Astrocyte of the spinal cord (primary cell): ENCODE measurements at regions not wholly inside any gene's neighbourhood (a gene's known extent, or its start where the extent isn't known, plus 50 kb on each side); places are given as distances from the start of the nearest gene placed in this dataset.

Source experiments
- DNase-seq: peaks from one replicate; pipeline ENCODE4 v3.0.0; 2011; ENCODE audit warnings: low read depth, low spot score
- H3K4me3 ChIP-seq: 2 replicates; pipeline ENCODE4 v1.5.1; 2011; ENCODE audit warnings: low read depth, mild to moderate bottlenecking, low read length, moderate library complexity
- in situ Hi-C: cut with HindIII; loops from 2 replicates; pipeline ENCODE4 v1.10.0; 2017; ENCODE audit warnings: low sequenced_read_pairs
- TF ChIP-seq, protein P1 (sequence below): IDR thresholded peaks from 2 replicates; pipeline ENCODE4 v1.5.1; 2012; ENCODE audit warnings: low read depth, mild to moderate bottlenecking, low read length, inconsistent platforms

DNA sequence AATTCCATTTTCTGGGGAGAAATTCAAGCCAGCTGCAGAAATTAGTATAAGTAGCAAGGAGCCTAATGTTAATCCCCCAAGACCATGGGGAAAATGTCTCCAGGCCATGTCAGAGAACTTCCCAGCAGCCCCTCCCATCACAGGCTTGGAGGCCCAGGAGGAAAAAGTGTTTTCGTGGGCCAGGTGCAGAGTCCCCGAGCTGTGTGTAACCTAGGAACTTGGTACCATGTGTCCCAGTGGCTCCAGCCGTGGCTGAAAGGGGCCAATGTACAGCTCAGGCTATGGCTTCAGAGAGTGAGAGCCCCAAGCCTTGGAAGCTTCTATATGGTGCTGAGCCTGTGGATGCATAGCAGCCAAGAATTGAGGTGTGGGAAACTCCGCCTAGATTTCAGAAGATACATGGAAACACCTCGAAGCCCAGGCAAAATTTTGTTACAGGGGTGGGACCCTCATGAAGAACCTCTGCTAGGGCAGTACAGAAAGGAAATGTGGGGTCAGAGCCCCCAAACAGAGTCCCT is 286.3 kb downstream of the MATN1 start:
- in situ Hi-C loops, result no loop called here
- TF ChIP-seq, protein P1, sequence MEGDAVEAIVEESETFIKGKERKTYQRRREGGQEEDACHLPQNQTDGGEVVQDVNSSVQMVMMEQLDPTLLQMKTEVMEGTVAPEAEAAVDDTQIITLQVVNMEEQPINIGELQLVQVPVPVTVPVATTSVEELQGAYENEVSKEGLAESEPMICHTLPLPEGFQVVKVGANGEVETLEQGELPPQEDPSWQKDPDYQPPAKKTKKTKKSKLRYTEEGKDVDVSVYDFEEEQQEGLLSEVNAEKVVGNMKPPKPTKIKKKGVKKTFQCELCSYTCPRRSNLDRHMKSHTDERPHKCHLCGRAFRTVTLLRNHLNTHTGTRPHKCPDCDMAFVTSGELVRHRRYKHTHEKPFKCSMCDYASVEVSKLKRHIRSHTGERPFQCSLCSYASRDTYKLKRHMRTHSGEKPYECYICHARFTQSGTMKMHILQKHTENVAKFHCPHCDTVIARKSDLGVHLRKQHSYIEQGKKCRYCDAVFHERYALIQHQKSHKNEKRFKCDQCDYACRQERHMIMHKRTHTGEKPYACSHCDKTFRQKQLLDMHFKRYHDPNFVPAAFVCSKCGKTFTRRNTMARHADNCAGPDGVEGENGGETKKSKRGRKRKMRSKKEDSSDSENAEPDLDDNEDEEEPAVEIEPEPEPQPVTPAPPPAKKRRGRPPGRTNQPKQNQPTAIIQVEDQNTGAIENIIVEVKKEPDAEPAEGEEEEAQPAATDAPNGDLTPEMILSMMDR, result no peak
- DNase-seq, result no peak

DNA sequence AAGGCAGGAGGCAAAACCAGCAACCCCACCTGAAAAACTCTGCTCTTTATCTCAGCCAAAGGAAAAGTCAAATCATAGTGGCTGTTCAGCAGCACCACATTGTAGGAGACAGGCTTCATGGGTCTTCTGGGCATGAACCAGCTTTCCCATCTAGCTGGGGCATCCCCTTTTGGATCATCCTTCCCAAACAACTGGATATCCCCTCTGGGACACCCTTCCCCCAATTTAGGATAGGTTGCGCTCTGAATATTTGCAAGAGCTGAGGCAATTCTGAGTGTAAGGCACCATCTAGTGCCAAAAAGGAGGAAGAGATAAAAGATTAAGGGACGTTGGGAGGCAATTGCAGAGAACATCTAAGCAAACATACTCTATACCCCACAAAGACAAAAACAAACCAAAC is 295.8 kb downstream of the MATN1 start:
- no peak for DNase-seq
- TF ChIP-seq, protein P1, result no peak
- no peak overlapping the region for H3K4me3 ChIP-seq
- in situ Hi-C loops, result no loop called here

More for the DNA sequence above, 286.3 kb downstream of the MATN1 start:
- H3K4me3 ChIP-seq, result no peak overlapping the region

DNA sequence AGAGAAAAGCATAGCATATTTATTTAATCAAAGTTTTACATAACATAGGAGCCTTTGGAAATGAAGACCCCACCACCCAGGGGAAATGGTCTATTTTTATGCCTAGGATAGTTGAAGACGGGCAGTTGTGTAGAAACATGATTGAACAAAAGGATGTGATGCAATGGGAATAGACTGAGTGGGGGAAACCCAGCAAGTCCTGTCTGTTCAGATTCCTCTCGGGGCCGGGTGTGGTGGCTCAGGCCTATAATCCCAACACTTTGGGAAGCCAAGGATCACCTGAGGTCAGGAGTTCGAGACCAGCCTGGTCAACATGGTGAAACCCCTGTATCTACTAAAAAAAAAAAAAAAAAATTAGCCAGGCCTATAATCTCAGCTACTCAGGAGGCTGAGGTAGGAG is 298.3 kb downstream of the MATN1 start:
- no peak overlapping the region for H3K4me3 ChIP-seq
- TF ChIP-seq, protein P1, result no peak
- DNase-seq, result no peak
- in situ Hi-C loops, result no loop called here

DNA sequence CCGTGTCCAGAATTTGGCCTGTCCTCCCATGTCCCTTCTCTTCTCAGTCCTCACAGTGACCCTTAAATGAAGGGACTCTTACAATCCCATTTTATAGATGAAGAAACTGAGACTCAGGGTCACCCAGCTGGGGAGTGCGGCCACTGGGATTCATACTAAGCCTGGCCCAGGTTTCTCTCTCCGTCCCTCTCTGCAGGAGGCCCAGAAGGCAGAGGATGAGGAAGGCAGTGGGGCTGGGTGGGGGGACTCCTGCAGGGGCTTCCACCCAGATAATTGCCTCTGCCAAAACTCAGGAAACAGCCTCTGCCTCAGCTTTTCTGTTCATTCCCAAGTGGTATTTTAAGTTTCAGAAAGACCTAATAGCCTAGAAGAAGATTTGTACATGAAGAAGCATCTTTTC is 299.8 kb downstream of the MATN1 start:
- in situ Hi-C loops, result no loop called here
- TF ChIP-seq, protein P1, result no peak
- H3K4me3 ChIP-seq, result no peak overlapping the region
- no peak for DNase-seq

DNA sequence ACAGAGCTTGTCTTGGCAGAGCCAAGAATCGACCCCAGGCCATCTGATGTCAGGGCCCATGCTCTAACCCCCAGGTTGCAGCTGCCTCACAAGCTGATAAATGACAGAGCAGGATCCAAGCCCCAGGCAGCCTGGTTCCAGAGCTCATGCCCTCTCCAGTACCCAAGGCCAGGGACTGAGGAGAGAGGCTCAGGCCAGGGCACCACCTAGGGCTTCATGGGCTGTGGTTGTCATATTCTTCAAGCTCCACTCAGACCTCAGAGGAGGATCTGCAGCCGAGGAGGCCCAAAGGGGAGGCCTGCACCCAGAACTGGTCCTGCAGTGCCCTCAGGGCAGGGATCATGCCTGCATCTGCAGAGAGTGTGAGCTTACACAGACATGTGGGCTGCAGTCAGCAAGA is 301.1 kb downstream of the MATN1 start:
- DNase-seq, result no peak
- H3K4me3 ChIP-seq, result no peak overlapping the region
- in situ Hi-C loops, result no loop called here
- TF ChIP-seq, protein P1, result no peak

DNA sequence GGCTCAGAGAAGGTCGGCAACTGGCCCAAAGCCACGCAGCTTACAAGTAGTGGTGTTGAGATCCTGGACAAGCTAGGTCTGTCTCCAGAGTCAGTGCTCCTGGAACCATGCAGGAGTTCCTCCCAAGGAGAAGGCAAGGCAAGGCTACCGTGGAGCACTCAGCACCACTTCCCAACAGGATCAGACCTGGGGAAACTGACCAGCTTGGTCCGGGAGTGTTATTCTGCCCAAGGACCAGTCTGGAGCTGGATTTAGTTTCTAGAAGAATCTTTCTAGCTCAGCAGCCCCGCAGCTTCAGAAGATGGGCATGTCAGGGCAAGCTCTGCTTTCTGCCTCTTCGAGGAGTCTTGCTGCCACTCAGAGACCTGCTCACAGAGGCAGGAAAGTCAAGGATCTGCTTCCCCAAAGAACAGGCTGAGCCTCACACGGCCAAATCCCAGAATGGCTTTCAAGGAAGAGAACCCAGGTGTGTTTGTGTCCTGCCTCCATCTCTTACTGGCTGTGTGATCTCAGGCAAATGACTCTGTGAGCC is 302.8 kb downstream of the MATN1 start:
- H3K4me3 ChIP-seq, result no peak overlapping the region
- DNase-seq, result no peak
- in situ Hi-C loops, result no loop called here
- TF ChIP-seq, protein P1, result no peak
